OCI-LY3 (cell line): ENCODE measurements at regions not wholly inside any gene's neighbourhood (a gene's known extent, or its start where the extent isn't known, plus 50 kb on each side); places are given as distances from the start of the nearest gene placed in this dataset.

ENCODE experiments used
- H2AFZ ChIP-seq: fragments of 200-600, 300-600 bp; shearing (Covaris generic); 2 replicates; pipeline ENCODE4 v1.6.0; 2014; ENCODE audit warnings: antibody characterized with exemption, low read depth, low read length
- H3K27ac ChIP-seq: fragments of 200-600, 300-600 bp; sonication (generic); 2 replicates; pipeline ENCODE4 v1.5.1; 2014; ENCODE audit warnings: mild to moderate bottlenecking, low read length, moderate library complexity, mixed read lengths
- H3K27me3 ChIP-seq: fragments of 200-600, 300-600 bp; sonication (generic); 2 replicates; pipeline ENCODE4 v1.6.1; 2014; ENCODE audit warnings: low read depth, low read length, mixed read lengths
- H3K36me3 ChIP-seq: fragments of 200-600, 300-600 bp; sonication (generic); replicated peaks from 2 replicates; pipeline ENCODE3; 2014; ENCODE audit warnings: low read depth, low read length, mixed read lengths
- H3K4me1 ChIP-seq: fragments of 300-600, 200-600 bp; sonication (generic); 2 replicates; pipeline ENCODE4 v1.6.1; 2014; ENCODE audit warnings: low read length, mixed read lengths
- H3K4me2 ChIP-seq: fragments of 200-600, 300-600 bp; sonication (generic); 2 replicates; pipeline ENCODE4 v1.6.1; 2014; ENCODE audit warnings: low read length, mixed read lengths
- H3K4me3 ChIP-seq: fragments of 300-600, 200-600 bp; sonication (generic); 2 replicates; pipeline ENCODE4 v1.5.1; 2014; ENCODE audit warnings: antibody characterized with exemption, mild to moderate bottlenecking, low read length, moderate library complexity
- H3K79me2 ChIP-seq: fragments of 300-600, 200-600 bp; shearing (Covaris generic); 2 replicates; pipeline ENCODE4 v1.6.1; 2014; ENCODE audit warnings: mild to moderate bottlenecking, low read length, mixed read lengths
- H3K9ac ChIP-seq: fragments of 300-600, 200-600 bp; shearing (Covaris generic); 2 replicates; pipeline ENCODE4 v1.6.0; 2014; ENCODE audit warnings: mild to moderate bottlenecking, low read length, moderate library complexity
- H3K9me3 ChIP-seq: fragments of 200-600, 300-600 bp; shearing (Covaris generic); 2 replicates; pipeline ENCODE4 v1.6.1; 2014; ENCODE audit warnings: low read length, mixed read lengths; ENCODE audit not compliant: insufficient read depth
- H4K20me1 ChIP-seq: fragments of 200-600, 300-600 bp; sonication (generic); 2 replicates; pipeline ENCODE4 v1.6.1; 2016; ENCODE audit warnings: low read length, mixed read lengths; ENCODE audit not compliant: insufficient read depth
- EZH2phosphoT487 ChIP-seq: fragments of 200-600 bp; shearing (Covaris generic); IDR thresholded peaks from 2 replicates; pipeline ENCODE4 v1.6.1; 2018; ENCODE audit warnings: antibody characterized with exemption, mixed run types, low read depth
- TF ChIP-seq, protein P1 (sequence below): fragments of 200-600, 300-600 bp; sonication (generic); IDR thresholded peaks from 2 replicates; pipeline ENCODE4 v1.5.1; 2014; ENCODE audit warnings: antibody characterized with exemption, low read length, low read depth

DNA sequence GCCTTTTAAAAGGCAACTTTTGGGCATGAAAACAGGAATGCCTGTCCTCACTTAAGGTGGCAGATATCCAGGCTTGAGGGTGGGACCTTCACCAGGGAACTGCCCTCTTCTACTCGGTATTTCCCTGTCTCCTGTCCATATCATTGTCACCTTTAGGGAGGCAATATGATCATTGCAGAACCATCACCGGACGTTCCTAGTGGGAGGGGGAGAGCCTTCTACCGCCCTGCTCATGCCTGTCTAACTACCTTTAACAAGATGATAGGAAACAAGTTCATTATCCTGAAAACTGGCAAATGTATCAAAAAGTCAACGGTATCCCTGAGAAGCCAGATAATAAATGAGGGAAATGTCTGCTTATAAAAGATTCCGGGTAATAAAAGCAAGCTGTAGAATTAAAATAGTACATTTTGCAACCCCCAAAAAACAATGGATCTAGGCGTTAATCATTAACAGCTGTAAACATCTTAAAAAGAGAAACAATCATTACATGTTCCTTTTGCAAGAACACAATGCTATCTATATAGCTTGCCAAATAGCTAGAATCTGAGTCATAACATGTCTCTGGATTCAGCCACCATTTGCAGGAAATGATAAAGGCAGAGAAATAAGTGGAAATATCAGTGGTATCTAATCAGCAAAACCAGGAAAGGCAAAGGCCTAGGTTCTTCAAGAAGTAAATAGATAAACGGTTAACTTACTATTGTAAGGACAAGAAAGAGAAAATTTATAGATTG lies 852.9 kb upstream of the ADGRL4 start:
- H4K20me1 ChIP-seq = no peaks in the 10 kb centered on the region
- TF ChIP-seq, protein P1, sequence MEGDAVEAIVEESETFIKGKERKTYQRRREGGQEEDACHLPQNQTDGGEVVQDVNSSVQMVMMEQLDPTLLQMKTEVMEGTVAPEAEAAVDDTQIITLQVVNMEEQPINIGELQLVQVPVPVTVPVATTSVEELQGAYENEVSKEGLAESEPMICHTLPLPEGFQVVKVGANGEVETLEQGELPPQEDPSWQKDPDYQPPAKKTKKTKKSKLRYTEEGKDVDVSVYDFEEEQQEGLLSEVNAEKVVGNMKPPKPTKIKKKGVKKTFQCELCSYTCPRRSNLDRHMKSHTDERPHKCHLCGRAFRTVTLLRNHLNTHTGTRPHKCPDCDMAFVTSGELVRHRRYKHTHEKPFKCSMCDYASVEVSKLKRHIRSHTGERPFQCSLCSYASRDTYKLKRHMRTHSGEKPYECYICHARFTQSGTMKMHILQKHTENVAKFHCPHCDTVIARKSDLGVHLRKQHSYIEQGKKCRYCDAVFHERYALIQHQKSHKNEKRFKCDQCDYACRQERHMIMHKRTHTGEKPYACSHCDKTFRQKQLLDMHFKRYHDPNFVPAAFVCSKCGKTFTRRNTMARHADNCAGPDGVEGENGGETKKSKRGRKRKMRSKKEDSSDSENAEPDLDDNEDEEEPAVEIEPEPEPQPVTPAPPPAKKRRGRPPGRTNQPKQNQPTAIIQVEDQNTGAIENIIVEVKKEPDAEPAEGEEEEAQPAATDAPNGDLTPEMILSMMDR = no peak
- TF ChIP-seq EZH2phosphoT487 = no peak
- no peaks in the 10 kb centered on the region for H3K9me3 ChIP-seq
- H3K4me2 ChIP-seq = no peak overlapping the region
- H3K27me3 ChIP-seq = no peaks in the 10 kb centered on the region
- H3K79me2 ChIP-seq = no peaks in the 10 kb centered on the region
- no peak overlapping the region for H3K27ac ChIP-seq
- H2AFZ ChIP-seq = no peak overlapping the region
- no peak overlapping the region for H3K9ac ChIP-seq
- no peaks in the 10 kb centered on the region for H3K4me1 ChIP-seq
- no peaks in the 10 kb centered on the region for H3K36me3 ChIP-seq
- no peak overlapping the region for H3K4me3 ChIP-seq

DNA sequence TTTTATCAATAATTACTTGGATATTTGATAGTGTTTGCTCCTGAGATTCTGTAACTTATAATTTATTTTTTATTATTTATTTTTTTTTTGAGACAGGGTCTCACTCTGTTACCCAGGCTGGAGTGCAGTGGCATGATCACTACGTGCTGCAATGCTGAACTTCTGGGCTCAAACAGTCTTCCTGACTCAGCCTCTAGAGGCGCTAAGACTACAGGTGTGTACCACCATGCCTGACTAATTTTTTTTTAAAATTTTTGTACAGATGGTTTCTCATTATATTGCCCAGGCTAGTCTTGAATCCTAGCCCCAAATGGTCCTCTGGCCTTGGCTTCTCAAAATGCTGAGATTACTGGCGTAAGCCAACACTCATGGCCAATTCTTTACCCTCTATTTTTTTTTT lies 845.5 kb upstream of the ADGRL4 start:
- Histone ChIP-seq H3K27me3 (no peaks in the 10 kb centered on the region), H2AFZ (no peak overlapping the region), H3K9me3 (no peaks in the 10 kb centered on the region), H3K4me2 (no peak overlapping the region), H3K4me3 (no peak overlapping the region), H3K27ac (no peak overlapping the region), H3K9ac (no peak overlapping the region), H3K36me3 (no peaks in the 10 kb centered on the region), H3K4me1 (no peaks in the 10 kb centered on the region), H3K79me2 (no peaks in the 10 kb centered on the region), H4K20me1 (no peaks in the 10 kb centered on the region)
- TF ChIP-seq EZH2phosphoT487 = no peak
- TF ChIP-seq, protein P1 = peak; percentile 26

DNA sequence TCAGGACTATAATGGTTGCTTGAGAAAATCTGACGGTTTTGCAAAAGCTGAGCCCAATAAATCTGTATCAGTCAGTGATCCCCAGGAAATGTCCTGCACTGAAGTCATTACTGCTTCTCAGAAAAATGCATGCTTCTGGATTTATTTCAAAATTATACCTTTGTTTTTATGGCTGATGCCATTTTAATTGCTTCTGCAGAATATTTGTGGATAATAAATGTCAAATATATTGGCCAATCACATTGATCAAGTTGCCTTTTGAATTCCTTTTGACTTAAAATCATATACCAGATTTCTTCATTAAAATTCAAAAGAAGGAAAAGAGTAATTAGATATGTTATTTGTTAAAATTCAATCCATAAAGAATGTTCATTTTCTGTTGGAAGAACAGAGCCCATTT lies 842.9 kb upstream of the ADGRL4 start:
- Histone ChIP-seq H3K4me3 (no peak overlapping the region), H2AFZ (no peak overlapping the region), H3K27me3 (no peaks in the 10 kb centered on the region), H4K20me1 (no peaks in the 10 kb centered on the region), H3K4me1 (no peaks in the 10 kb centered on the region), H3K27ac (no peak overlapping the region), H3K79me2 (no peaks in the 10 kb centered on the region), H3K4me2 (no peak overlapping the region), H3K9ac (no peak overlapping the region), H3K36me3 (no peaks in the 10 kb centered on the region), H3K9me3 (no peaks in the 10 kb centered on the region)
- TF ChIP-seq EZH2phosphoT487 = no peak
- TF ChIP-seq, protein P1 = no peak

DNA sequence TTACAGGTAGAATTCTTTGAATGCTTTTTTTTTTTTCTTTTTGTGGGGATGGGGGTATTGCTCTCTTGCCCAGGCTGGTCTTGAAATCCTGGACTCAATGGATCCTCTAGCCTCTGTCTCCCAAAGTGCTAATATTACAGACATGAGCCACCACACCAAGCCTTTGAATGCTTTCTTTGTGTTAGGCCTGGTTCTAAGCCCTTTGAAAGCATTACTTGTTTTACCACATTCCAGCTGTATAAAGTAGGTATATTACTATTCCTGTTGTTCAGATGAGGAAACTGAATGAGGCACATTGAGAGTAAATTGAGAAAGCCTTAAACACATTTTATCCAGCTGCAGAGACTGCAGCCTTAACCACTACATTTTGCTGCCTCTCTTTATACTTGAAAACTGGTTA lies 841.8 kb upstream of the ADGRL4 start:
- Histone ChIP-seq H3K4me2 (no peak overlapping the region), H3K36me3 (no peaks in the 10 kb centered on the region), H3K4me1 (no peaks in the 10 kb centered on the region), H3K79me2 (no peaks in the 10 kb centered on the region), H3K27me3 (no peaks in the 10 kb centered on the region), H3K4me3 (no peak overlapping the region), H4K20me1 (no peaks in the 10 kb centered on the region), H3K27ac (no peak overlapping the region), H3K9me3 (no peaks in the 10 kb centered on the region), H3K9ac (no peak overlapping the region), H2AFZ (no peak overlapping the region)
- no peak for TF ChIP-seq EZH2phosphoT487
- TF ChIP-seq, protein P1 = no peak
